ENCODE measurements at regions not wholly inside any gene's neighbourhood (a gene's known extent, or its start where the extent isn't known, plus 50 kb on each side); places are given as distances from the start of the nearest gene placed in this dataset.
"Not testable (repeated sequence)": the region's sequence is repeated elsewhere in the genome, so short reads cannot be mapped to it uniquely, and the experiment has no call there.

GRCh38 chr5:157968570-157968969, 109.6 kb upstream of the CLINT1 start:
- TF ChIP-seq, protein P1, sequence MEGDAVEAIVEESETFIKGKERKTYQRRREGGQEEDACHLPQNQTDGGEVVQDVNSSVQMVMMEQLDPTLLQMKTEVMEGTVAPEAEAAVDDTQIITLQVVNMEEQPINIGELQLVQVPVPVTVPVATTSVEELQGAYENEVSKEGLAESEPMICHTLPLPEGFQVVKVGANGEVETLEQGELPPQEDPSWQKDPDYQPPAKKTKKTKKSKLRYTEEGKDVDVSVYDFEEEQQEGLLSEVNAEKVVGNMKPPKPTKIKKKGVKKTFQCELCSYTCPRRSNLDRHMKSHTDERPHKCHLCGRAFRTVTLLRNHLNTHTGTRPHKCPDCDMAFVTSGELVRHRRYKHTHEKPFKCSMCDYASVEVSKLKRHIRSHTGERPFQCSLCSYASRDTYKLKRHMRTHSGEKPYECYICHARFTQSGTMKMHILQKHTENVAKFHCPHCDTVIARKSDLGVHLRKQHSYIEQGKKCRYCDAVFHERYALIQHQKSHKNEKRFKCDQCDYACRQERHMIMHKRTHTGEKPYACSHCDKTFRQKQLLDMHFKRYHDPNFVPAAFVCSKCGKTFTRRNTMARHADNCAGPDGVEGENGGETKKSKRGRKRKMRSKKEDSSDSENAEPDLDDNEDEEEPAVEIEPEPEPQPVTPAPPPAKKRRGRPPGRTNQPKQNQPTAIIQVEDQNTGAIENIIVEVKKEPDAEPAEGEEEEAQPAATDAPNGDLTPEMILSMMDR (conservative IDR thresholded peaks at IDR 0.05), result not testable (repeated sequence)
- not testable (repeated sequence) for TF ChIP-seq EZH2 (IDR thresholded peaks at IDR 0.05; ENCODE audit: low read depth)
